Stimulated activated CD4-positive, alpha-beta T cell treated with anti-CD3 and anti-CD28 coated beads, Interleukin-1b, Interleukin-23, amount 100 ng/mL, for 24 hours (primary cell): ENCODE measurements at regions not wholly inside any gene's neighbourhood (a gene's known extent, or its start where the extent isn't known, plus 50 kb on each side); places are given as distances from the start of the nearest gene placed in this dataset.
"Not testable (repeated sequence)": the region's sequence is repeated elsewhere in the genome, so short reads cannot be mapped to it uniquely, and the experiment has no call there.

Experiments
- DNase-seq, 4 experiments: peaks; one replicate each; pipeline ENCODE4 v3.0.0-alpha.2; 2020; ENCODE audit warnings: low read depth in 4 of 4, low spot score in 1 of 4

DNA sequence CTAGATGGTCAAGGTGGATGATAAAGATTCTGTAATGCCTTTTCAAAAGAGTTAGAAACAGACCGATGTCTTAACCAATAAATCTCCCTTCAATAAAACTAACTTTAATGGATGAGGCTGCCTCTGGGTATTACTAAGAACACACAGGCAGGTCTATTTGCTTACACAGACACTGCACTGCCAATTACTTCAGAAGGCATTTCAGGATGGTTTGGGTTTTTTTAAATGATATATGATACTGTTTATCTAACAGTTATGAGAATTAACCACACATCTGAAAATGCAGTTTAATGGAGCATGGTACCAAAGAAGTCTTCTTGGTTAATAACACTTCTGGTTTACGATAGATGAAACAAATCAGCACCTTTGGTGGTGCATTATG, 367.9 kb upstream of the GRAMD2B start:
- DNase-seq = no peak

DNA sequence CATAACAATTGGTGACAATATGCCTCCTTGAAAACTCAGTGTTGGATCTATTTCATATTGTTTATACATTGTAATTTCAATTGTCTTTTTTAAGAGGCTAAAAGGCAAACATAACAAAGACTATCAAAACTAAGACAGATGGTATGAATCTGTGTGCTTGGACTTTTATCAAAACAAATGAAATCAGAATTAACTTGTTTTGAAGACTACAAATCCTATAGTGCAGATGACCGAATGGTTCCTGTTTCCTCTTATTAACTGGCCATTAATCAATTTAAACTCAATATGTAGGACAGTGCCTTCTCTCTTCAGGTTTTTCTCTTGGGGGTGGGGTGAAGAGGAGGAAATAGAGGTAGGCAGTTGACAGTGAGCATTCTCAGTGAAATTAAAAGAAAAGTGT, 366.9 kb upstream of the GRAMD2B start:
- DNase-seq = no peak

GRCh38 chr5:126056851-126057622, 366.2 kb upstream of the GRAMD2B start:
- DNase-seq = no peak

GRCh38 chr5:126058392-126058791, 364.8 kb upstream of the GRAMD2B start:
- DNase-seq = not testable (repeated sequence)

GRCh38 chr5:126062398-126063221, 360.6 kb upstream of the GRAMD2B start:
- DNase-seq = no peak

GRCh38 chr5:126065061-126065460, 358.1 kb upstream of the GRAMD2B start:
- DNase-seq = no peak

- no peak for DNase-seq
Observed at GRCh38 chr5:126066836-126067235, 356.4 kb upstream of the GRAMD2B start.

DNA sequence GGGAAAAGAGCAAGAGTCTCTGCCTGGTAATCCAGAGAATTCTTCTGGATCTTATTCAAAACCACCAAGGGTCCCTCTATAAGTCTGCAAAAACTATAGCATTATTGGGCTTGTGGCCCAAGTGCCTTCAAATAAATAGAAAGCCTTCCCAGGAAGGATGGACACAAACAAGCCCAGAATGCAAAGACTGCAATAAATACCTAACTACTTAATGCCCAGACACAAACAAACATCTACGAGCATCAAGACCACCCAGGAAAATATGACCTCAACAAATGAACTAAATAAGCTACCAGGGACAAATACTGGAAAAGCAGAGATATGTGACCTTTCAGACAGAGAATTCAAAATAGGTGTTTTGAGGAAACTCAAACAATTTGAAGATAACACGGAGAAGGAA, 355.8 kb upstream of the GRAMD2B start:
- no peak for DNase-seq

DNA sequence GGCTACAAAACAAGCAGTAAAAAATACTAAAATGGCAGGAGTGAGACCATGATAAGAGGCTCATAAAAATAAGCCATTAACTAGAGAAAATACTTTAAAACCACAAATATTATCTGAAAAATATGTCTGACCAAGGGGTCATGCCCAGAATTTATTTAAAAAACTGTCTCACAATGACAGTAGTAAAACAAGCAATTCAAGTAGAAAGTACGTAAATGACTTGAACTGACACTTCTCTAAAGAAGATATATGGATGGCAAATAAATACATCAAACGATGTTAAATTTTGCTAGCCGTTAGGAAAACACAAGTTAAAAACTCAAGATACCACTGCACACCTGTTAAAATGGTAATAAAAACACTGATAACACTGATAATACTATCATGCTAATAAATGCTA, 353.9 kb upstream of the GRAMD2B start:
- no peak for DNase-seq

DNA sequence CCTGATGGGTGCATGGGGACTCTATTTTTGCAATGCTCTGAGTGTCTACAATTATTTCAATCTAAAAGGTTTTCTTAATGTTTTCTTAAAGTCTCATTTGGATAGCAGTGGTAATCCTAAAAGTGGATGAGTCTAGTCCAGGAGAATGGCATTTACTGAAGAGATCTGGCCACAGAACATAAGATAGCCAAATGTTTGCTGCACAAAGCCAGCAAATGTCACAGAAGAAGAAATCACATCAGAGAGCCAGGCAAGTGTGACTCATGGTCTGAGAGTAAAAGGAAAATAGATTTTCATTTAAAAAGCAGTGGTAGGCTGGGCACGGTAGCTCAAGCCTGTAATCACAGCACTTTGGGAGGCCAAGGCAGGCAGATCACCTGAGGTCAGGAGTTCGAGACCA, 352.7 kb upstream of the GRAMD2B start:
- DNase-seq = no peak

- no peak for DNase-seq
Observed at GRCh38 chr5:126074538-126074937, 348.7 kb upstream of the GRAMD2B start.

DNA sequence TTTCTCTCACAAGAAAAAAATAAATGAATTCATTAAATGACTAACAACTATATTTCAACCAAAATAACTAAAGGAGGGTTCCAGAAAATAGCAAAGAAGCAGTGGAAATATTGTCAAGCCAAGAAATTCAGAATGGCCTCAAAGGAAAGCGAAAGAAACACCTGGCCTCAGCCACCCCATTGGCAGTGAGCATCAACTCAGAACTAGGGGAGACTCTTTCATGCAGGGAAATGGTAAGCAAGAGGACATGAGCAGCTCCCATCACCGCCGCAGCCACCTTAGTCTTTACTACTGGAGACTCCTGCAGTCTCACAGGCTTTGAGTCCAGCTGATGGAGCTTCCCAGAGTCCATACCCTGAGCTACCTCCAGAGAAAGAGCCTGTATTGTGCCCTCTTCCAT, 343.9 kb upstream of the GRAMD2B start:
- DNase-seq = no peak

- DNase-seq = no peak
Observed at GRCh38 chr5:126081209-126081608, 342.0 kb upstream of the GRAMD2B start.

DNA sequence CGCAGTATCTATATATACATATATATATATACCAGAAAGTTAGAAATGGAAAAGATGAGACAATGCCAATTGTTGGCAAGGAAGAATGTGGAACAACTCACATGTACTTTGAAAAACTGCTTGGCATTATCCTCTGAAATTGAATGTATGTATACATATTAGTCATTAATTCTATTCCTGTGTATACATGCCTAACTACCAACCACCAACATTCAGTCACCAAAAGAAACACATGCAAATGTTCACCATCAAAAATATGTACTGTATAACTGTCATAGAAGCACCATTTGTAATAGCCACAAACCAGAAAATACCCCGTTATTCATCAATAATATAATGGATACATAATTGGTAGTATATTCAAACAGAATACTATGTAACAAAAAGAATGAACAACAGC, 330.2 kb upstream of the GRAMD2B start:
- DNase-seq = no peak

DNA sequence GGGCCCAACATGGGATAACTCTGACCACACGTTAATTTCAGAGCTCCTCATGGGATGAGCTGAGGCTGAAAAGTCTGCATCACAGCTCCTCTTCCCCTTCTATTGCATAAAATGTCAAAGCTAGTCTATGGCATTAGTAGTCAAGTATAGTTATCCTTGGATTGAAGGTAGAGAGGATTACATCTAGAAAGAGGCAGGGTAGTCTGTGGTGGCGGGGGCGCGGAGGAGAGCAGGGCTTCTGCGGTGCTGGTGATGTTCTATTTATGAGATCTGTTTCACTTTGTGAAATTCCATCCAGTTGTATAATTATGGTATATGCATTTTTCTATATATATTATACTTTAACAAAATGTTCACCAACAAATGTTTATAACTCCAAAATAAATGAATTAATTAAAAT, 329.5 kb upstream of the GRAMD2B start:
- no peak for DNase-seq

DNA sequence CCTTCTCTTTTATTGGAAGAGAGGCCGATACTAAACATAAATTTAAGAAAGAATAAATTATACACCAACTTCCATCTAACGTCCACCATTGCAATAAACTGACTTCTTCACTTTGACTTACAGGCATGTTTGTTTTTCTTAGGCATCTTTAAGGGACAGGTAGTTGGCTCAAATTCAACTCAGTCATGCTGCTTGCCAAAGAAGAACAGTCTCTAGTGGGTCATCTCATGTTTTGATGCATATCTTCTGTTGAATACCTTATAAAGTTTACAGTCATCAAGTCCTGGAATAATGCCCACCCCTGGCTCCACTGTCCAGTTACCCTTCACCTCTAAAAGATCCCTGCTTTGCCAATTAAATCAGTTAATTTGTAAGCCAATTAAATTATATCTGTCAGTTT, 328.2 kb upstream of the GRAMD2B start:
- DNase-seq = no peak

DNA sequence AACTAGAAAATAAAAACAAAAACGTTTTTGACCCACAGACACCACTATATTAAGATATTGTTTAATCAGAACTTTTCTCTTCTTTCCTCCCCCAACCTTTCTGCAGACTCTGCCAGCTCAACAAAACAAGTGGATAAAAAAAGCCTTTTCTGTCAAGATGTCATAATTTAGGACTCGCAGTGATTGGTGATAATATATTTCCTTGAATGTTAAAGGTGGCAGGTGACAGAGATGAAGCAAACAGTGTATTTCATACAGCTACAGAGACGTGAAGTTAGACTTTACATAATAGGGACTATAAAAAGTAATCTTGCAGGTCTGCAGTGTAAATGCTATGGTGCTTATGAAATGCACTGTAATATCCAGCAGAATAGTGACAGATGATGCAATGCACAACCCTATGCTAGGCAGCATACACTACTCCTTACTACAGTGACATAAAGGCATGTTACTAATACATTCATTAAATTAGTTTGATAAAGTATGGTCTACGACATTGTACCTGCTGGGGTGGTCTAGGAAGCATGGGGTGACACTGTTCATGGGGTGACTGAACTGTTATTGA, 326.7 kb upstream of the GRAMD2B start:
- no peak for DNase-seq

GRCh38 chr5:126097876-126098275, 325.3 kb upstream of the GRAMD2B start:
- no peak for DNase-seq

DNA sequence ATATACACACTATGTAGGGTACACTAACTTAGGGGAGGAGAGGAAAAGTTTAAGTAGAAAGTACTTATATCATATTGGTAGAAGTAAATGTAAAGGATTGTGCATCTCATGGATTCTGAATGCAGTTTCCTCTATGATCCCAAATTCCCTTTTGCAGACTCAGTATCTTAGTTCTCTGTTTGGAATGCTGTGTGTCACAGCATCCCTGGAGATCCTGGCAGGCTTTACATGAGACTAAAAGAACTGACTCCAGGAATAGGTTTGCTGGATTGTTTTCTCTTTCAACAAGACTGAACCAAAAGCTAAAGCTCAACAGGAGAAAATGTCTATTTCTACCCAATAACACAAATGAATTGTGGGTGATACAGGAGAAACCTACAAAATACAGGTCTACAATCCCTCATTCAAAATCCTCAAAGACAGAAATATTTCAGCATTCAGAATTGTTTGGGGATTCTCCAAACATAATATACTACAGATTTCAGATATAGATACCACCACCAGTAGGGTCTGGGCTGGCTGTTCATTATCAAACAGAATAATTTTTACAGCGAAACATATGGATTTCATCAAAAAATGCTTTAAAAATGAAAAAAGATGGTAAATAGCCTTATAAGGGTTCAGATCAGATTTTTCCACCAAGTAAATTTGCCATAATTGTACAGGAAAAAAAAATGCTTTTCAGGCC, 324.7 kb upstream of the GRAMD2B start:
- no peak for DNase-seq

DNA sequence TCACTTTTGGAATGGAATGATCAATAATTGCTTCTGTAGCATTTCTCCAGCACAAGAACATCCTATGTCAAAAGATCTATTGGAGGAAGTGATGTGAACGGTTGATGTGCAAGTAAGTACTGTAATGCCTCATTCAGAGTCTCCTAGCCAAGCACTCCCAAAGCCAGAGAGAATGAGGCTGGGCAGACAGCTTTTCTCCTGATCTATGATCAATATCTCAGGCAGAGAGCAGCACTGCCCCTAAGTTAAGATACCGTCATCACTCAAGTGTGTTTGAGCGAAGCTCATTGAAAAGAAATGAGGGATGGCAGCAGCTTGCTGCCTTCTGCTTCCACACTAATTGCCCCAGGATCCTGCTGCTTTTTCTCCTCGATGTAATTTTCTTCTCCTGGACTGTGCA, 324.1 kb upstream of the GRAMD2B start:
- DNase-seq = no peak

GRCh38 chr5:126100767-126101166, 322.4 kb upstream of the GRAMD2B start:
- no peak for DNase-seq

DNA sequence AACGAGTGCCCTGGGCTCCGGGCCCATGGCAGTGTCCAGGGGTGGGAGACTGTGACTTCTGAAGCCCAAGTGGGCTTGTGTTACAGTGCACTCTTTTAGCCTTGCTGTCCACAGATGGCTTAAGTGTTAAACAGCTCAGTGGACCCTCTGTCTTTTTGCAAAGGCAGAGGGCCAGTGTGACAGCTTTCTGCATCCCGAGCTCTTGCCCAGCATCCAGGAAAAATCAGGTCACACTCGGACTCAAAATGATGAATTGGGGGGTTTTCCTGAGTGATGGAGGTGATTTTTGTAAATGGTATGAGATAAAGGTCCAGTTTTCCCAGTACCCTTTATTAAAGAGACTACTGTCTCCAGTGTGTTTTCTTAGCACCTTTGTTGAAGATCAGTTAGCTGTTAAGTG, 321.3 kb upstream of the GRAMD2B start:
- no peak for DNase-seq
